Epidermal melanocyte (primary cell): ENCODE measurements at regions not wholly inside any gene's neighbourhood (a gene's known extent, or its start where the extent isn't known, plus 50 kb on each side); places are given as distances from the start of the nearest gene placed in this dataset.
"Not testable (repeated sequence)": the region's sequence is repeated elsewhere in the genome, so short reads cannot be mapped to it uniquely, and the experiment has no call there.

Source experiments
- DNase-seq: peaks from one replicate; pipeline ENCODE4 v3.0.0; 2011; ENCODE audit warnings: low spot score; ENCODE audit not compliant: insufficient read length

DNA sequence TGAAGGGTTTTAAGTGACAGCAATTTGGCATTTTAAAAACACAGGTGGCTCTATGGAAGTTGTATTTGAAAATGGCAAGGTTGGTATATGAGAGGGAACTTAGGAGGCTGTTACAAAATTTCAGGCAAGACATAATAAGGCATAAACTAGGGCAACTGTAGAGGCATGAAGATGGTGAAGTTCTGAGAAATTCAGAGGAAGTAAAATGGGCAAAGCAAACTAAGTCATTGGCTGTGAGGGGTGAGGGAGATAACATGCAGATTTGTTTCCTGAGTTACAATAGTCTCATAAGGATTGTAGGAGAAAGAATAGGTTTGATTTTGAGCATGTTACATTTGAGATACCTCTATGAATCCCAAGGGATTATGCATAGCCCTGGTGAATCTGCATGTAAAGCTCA is 302.9 kb upstream of the ARHGEF26 start:
- no peak for DNase-seq

DNA sequence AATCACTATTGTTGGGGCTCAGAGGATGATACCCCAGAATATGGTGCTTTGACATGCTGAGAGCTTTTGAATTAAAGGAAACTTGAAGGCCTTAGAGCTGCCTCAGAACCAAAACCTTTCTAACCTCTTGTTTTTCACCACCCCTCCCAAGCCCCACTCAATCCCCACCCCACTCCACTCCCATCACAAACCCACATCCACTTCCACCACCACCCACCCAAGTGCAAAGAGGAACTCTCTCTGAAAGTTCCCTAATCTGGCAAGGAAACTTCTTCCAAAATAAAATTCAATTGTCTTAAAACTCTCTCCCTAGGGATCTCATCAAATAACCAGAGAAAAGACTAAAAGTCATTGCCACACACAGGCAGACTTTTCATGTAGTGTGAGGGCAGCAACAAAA is 301.2 kb upstream of the ARHGEF26 start:
- no peak for DNase-seq

DNA sequence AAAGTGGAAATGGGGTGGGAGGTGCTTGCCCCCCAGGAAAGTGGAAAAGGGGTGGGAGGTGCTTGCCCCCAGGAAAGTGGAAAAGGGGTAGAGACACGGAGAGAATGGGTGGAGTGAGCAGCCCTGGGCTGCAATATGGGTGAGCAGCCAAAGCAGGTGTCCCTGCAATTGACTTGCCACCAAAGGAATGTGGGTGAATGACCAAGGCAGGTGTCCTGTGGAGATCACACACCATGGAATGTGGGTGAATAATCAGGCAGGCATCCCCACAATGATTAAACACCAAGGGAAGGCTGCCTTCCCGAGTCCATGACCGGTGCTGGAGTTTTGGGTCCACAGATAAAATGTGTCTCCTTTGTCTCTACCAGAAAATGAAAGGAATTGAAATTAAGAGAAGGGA is 292.8 kb upstream of the ARHGEF26 start:
- DNase-seq: not testable (repeated sequence)

DNA sequence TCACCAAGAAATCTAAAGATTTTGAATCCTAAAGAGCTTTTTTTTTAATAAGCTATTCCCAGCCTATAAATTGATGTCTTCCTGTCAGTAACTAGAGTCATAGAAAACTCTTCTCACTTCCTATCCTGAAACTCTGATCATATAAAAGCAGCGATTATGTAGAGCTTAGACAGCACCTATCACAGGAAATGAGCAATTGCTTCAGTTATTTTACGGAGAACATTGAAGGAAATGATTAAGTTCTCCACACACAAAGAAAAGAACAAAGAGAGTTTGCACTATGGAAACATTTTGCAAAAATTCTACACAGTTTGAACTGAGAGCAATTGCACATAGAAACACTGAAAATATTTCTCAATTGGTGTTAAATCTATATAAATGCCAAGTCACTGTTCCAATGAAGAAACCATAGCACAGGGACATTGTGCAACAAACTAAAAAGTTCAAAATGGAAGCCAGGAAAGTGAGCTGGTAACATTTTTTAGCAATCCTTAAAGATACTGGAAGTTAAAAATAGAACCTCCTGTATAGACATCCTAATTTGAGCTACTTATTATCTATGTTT is 291.5 kb upstream of the ARHGEF26 start:
- DNase-seq: no peak

DNA sequence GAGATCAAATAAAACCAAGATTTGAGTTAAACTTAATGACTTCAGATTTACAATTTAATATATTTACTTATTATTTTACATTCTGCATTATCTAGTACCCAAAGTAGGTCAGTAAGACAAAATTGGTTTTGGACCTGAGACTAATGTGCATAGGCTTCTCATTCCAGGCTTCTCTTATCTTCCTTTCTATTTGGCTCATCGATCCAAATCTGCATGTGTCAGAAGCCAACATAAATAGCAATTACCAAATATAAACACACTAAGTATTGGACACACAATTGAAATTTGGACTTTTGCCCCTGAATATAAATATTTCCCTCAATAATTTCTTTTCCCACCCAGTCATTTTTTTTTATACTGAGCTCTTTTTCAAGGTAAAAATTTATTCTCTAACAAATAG is 290.6 kb upstream of the ARHGEF26 start:
- no peak for DNase-seq

DNA sequence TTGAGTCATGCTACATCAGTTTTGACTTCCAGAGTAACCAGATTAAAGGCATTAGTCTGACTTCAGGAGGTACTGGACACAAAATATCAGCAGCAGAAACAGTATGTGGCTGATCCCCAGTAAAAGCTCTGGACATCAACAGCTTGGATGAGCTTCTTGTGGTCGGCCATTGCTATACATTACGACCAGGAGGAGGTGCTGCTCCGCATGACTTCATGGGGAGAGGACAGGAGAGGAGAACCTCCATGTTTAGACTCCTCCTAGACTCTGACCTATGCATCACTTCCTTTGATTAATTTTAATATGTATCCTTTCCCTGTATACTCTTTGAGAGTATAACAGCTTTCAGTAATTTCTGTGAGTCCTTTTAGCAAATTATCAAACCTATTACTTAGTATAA is 285.6 kb upstream of the ARHGEF26 start:
- no peak for DNase-seq

DNA sequence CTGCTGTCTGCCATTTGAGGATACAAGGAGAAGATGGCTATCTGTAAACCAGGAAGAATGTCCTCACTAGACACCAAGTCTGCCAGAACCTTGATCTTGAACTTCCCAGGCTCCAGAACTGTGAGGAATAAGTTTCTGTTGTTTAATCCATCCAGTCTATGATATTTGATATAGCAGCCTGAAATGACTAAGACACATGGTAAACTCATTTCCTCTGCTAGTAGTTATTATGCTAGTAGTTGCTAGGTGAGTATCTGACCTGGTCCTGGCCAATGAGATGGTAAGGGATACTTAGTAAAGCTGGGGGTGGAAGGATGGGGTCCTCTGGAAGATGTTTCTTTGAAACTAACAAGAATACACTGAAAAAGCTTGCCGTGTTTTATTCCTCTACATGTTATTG is 280.7 kb upstream of the ARHGEF26 start:
- DNase-seq: no peak

DNA sequence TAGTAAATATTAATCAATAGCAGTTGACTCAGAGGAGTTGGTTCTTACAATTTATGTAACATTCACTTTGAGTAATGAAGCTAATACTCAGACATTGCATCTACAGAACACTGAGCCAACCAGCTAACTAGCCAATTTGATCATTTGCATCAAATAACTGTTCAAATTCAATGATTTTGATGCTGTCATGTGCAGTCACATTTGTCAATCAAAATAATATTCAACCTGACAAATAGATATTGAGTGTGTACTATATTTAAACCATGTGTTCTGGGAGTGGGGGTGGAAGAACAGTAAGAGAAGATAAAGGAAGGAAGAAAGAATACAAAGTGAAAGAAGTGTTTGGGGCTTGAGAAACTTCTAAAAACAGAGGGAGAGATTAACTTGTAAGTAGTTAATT is 277.2 kb upstream of the ARHGEF26 start:
- DNase-seq: no peak

DNA sequence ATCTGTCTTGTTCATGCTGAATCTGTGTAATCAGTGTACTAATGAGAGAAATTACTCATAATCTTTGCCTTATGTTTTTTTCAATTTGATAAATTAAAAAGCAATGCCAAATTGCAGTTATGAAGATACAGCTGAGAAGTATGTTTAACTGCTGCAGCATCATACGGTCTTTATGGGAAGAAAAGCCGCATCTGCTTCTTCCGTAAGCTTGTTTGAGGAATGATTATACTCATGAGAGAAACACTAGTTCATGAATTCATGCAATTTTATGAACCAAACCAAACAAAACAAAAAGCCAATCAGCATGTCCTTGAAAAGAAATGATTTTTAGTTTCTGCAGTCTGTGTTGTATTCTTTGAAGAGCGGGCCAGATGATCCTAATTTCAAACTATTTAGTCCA is 275.9 kb upstream of the ARHGEF26 start:
- DNase-seq: no peak

DNA sequence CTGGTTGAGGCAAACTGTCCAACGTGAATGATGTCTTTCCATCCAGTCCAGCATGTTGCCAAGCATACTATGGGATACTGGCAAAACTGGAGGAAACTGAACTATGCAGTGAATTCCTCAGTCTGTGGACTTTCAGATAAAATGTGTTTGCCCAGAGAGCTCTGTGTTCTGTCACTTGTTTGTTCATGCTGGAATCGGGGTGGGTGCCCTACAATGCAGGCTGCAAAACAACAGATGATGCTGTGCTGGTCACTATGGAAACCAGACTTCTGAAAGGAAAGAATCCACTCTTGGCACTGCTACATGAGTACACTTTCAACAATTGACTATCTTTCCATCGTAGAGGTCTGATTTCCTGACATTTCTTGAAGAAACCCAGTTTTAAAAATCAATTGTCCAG is 272.5 kb upstream of the ARHGEF26 start:
- DNase-seq: no peak

DNA sequence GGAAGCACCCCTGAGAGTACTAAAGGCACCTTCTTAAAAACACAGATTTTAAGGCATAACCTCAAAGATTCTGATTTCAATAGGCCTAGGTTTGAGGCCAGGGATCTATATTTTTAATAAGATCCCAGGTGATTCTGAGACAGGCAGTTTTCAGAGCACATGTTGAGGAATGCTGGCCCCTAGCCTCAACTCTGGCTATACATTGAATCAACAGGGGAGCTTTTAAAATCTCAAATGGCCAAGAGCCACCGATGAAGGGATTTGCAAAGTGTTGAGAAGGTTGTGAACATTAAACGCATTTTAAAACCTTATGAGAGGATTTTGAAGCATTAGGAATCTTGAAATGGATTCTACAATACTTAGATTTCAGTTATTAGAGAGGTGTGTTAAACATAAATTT is 268.8 kb upstream of the ARHGEF26 start:
- no peak for DNase-seq

DNA sequence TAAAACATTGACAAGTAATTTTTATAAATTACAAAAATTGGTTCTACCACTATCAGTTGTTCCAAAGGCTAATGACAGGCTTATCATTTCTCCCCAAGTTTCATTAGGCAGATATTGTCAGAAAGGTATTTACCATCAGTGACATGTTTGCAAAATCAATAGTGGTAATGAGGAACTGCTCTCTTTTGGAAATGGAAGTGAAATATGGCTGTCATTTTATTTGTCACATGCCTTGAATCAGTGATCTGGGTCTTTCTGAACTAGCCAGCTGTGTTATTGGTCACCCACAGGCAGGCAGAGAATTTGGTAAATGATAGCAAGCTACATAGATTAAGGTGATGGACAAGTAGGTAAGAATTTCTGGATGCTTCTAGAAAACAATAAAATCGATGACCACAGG is 268.0 kb upstream of the ARHGEF26 start:
- DNase-seq: no peak

DNA sequence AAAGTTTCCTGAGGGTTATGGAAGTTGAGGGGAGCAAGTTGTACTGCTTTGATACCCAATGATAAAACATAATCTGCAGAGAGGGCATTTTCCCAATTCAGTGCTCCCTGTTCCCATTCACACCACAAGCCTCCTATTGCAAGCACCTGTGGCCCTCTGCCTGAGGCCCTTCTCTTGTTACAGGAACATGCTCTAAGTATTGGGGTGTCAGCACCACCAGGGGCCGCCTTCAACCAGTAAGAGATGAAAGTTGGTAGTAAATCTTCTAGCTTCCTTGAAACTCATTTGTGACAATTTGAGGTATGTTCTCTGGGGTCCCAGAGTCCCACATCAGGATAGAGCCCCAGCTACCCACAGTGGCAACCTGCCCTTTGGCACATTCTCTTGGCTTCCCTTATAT is 265.4 kb upstream of the ARHGEF26 start:
- DNase-seq: no peak

DNA sequence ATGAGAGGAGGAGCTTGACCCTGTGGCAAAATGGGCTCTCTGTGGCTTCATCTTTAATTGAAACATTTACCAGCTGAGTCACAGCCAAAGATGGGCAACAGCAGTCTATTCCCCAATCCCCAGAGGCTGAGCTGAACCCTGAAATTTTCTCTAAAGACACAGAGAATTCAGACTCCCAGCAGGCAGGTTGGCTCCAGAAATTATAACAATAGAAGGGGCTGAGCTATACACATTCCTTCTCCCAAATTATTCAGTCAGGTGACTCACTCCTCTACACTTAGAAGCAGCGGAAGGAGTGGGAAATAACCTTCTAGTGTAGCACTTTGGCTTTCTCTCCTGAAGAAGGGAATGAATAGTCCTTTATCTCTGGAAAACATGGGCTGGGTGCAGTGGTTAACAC is 264.3 kb upstream of the ARHGEF26 start:
- no peak for DNase-seq

DNA sequence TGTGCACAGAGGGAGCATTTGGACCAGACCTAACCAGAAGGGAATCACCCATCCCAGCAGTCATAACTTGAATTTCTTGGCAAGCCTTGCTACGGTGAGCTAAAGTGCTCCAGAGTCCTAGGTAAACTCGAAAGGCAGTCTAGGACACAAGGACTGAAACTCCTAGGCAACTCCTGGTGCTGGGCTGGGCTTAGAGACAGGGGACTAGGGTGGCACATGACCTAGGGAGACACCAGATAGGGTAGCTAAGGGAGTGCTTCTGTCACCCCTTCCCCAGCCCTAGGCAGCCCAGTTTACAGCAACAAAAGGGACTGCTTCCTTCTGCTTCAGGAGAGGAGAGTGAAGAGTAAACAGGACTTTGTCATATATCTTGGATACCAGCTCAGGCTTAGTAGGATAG is 256.4 kb upstream of the ARHGEF26 start:
- DNase-seq: no peak

DNA sequence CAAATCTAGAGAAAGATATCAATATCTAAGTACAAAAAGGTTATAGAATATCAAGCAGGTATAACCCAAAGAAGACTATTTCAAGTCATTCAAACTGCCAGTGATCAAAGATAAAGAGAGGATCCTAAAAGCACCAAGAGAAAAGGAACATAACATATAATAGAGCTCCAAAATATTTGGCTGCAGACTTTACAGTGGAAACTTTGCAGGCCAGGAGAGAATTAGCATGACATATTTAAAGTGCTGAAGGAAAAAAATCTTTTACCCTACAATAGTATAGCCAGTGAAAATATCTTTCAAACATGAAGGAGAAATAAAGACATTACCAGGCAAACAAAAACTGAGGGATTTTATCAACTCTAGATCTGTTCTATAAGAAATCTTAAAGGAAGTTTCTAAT is 254.3 kb upstream of the ARHGEF26 start:
- no peak for DNase-seq

DNA sequence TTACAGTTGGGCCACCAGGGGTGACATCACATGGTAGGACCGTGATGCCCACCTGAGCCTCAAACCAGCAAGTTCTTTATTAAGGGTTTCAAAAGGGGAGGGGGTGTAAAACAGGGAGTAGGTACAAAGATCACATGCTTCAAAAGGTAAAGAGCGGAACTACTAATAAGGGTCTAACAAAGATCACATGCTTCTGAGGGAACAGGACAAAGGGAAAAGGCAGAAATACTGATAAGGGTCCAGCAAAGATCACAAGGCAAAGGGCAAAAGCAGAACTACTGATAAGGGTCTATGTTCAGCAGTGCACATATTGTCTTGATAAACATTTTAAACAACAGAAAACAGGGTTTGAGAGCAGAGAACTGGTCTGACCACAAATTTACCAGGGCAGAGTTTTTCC is 246.8 kb upstream of the ARHGEF26 start:
- DNase-seq: not testable (repeated sequence)

DNA sequence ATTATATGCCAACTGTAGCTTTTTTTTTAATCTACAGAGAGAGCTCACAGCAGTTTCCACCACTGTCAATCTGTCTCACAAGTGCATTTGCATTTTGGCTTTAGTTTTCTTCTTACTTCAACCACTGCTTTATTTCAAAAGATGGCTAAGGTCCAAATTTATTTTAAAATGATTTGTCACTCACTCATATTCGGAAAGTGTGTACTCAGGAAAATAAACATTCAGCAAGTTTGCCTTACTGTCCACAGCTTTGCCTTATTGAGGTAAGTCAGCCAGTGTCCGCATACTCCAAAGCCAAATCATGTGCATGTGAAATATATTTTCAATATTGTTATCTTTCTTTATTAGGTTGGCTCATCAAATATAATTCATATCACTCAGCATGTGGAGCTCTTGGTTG is 240.7 kb upstream of the ARHGEF26 start:
- DNase-seq: no peak

DNA sequence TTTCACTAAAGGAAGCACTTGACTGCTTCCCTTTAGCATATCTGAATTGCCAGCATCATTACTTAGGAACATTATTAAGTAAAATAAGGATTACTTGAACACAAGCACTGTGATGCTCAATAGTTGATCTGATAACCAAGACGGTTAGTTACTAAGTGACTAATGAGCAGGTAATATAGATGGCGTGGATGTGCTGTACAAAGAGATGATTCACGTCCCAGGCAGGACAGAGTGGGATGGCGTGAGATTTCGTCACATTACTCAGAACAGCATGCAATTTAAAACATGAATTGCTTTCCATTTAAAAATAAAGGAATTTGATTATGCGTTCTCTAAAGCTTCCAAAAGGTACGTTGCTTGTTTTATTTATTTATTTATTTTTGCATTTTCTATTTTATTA is 240.0 kb upstream of the ARHGEF26 start:
- DNase-seq: no peak

DNA sequence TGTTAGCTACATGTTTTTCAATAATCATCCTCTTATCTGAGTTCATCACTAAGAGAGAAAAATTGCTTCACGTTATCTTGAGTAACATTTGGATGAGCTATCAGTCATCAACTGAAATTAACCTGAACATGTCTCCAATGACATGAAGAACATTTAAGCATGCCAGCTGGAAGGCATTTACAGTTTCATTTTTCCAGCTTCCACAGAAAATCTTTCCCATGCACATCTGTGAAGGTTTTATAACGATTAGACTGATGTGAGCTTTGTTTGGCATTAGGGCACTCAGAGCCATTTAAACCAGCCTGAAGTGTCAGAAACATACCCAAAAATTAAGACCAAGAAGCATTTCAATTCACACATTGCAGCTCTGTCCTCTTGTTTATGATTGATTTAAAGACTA is 235.8 kb upstream of the ARHGEF26 start:
- no peak for DNase-seq

DNA sequence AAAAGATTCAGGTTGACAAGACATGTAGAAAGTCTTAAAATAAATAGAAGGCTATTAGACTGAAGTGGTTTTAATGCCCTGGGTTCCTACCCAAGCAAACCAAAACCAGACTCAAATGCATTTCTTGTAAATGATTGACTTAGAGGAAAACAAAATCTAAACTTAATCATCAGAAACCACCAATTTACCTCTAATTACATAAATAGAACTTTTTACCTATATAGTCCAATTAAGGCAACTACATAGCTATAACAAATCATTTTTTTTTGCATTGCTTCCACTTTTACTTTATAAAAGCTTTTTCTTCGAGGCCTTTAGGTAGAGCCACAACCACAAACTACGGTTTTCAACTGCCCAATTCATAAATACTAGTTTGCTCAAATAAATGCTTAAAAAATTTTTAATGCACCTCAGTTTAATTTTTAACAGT is 231.3 kb upstream of the ARHGEF26 start:
- DNase-seq: no peak

DNA sequence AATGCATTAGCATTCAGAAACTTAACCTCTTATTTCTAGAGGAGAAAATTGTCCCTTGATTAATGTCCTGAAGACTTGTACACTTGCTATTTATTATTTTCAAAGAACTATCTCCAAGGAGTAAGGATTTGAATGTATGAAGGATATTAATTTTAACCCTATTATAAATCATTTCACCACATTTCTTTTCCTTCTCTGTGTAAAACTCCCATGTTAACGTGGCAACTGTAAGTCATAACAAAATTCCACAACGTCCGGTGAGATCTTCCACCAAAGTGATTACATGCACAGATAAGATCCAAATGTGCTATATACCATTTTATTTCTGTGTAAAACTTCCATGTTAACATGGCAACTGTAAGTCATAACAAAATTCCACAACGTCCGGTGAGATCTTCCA is 229.1 kb upstream of the ARHGEF26 start:
- no peak for DNase-seq

DNA sequence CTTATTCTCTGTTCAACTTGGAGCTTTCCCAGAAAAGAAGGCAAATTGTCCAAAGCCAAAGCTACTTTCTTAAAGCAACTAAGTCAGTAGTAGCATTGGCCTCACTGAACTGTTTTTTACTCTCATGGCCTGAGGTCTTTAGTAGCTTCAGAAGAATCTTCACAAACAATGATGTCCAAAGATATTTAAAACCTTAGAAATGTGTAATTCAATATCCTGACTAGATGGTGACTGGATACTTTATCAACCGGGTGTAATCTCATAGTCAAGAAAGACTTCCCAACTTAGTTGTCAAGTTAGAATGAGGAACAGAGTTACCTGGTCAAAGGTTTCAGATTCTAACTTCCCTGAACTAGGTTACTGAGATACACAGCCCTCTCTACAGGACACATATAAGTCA is 226.3 kb upstream of the ARHGEF26 start:
- no peak for DNase-seq

DNA sequence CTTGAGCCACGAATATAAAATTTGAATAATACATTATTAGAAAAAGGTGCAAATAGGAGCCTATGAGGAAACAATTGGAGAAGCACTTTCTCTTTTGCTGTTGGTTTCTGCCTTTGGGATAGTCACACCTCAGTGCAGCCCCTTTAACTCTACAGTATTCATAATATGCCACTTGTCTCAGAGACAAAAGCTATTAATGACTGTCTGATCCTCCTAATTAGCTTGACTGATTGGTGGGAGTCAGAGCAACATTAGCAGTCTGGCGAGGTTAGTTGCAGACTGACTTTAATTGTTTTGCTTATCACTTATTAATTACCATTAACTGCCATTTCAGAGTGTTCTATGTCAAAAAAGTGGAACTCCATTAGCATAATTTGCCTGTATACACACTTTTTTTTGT is 225.0 kb upstream of the ARHGEF26 start:
- DNase-seq: no peak
